A549 (cell line): ENCODE measurements at regions not wholly inside any gene's neighbourhood (a gene's known extent, or its start where the extent isn't known, plus 50 kb on each side); places are given as distances from the start of the nearest gene placed in this dataset.

Experiments
- ATAC-seq, 2 experiments: fragments of 200-7000 bp in 1 of 2; fragments of >200 bp in 1 of 2; cut with Nextera tagmentation in 1 of 2; cut with Tn5 transposase in 1 of 2; 3 replicates each; pipeline versions ENCODE4 v1.8.0 to v1.9.1; 2018 to 2020; ENCODE audit warnings: mild to moderate bottlenecking in 1 of 2, moderate library complexity in 1 of 2
- CTCF ChIA-PET: fragments of 300-600 bp; sonication (Branson Sonifier 250); formaldehyde crosslinking; extraction: SDS; loops from one replicate; lab custom pipeline; 2021; ENCODE audit warnings: antibody characterized with exemption, inconsistent platforms; lab: Yijun Ruan, JAX
- POLR2A ChIA-PET: fragments of 350-600 bp; formaldehyde crosslinking; extraction: SDS; loops from one replicate; lab custom pipeline; 2021; ENCODE audit warnings: antibody characterized with exemption, inconsistent platforms; lab: Yijun Ruan, JAX
- DNase-seq, 2 experiments: peaks; one replicate each; pipeline versions ENCODE4 v3.0.0 to v3.0.0-alpha.2; 2011 to 2016; ENCODE audit warnings: low read depth in 1 of 2, low spot score in 1 of 2
- FAIRE-seq: peaks from 2 replicates; lab custom pipeline; 2011; peaks lifted over from hg19 to GRCh38; lab: Jason Lieb, UNC
- H3K27ac ChIP-seq, 2 experiments: fragments of >200 bp; sonication (Bioruptor Twin); formaldehyde crosslinking; 3 replicates each; pipeline ENCODE4 v1.5.1; 2016 to 2017
- H3K4me1 ChIP-seq: fragments of >200 bp; sonication (Bioruptor Twin); formaldehyde crosslinking; 3 replicates; pipeline ENCODE4 v1.6.1; 2016
- H3K4me2 ChIP-seq: fragments of >200 bp; sonication (Bioruptor Twin); formaldehyde crosslinking; 3 replicates; pipeline ENCODE4 v1.6.1; 2016
- H3K4me3 ChIP-seq: fragments of >200 bp; sonication (Bioruptor Twin); formaldehyde crosslinking; 3 replicates; pipeline ENCODE4 v1.5.1; 2016
- H3K9me3 ChIP-seq: fragments of >200 bp; sonication (Bioruptor Twin); formaldehyde crosslinking; 3 replicates; pipeline ENCODE4 v1.6.1; 2016
- CHD2 ChIP-seq: fragments of 150-350 bp; IDR thresholded peaks from 2 replicates; pipeline ENCODE4 v1.6.1; 2014; ENCODE audit warnings: low read length; ENCODE audit not compliant: partially characterized antibody
- EHMT2 ChIP-seq: fragments of 200-600 bp; sonication (generic); IDR thresholded peaks from 2 replicates; pipeline ENCODE4 v1.6.1; 2016; ENCODE audit warnings: antibody characterized with exemption, low read depth, mild to moderate bottlenecking, moderate library complexity
- FOXS1 ChIP-seq: fragments of 250-450 bp; sonication (Bioruptor Pico); IDR thresholded peaks from 2 replicates; pipeline ENCODE4 v1.5.0; 2020; ENCODE audit warnings: mild to moderate bottlenecking, moderate library complexity
- GATA3 ChIP-seq: IDR thresholded peaks from 2 replicates; pipeline ENCODE4 v1.6.1; 2012; ENCODE audit warnings: borderline replicate concordance
- JUN ChIP-seq, 2 experiments: fragments of >200 bp; sonication (Bioruptor Twin); formaldehyde crosslinking; IDR thresholded peaks; 2 replicates in 1 of 2; 3 replicates in 1 of 2; pipeline ENCODE4 v1.6.1; 2016 to 2017
- JUNB ChIP-seq: fragments of >200 bp; sonication (Bioruptor Twin); formaldehyde crosslinking; IDR thresholded peaks from 2 replicates; pipeline ENCODE4 v1.6.1; 2016
- MAFK ChIP-seq: fragments of 450-650 bp; IDR thresholded peaks from 2 replicates; pipeline ENCODE4 v1.6.1; 2014; ENCODE audit not compliant: partially characterized antibody
- MYC ChIP-seq: IDR thresholded peaks from 2 replicates; pipeline ENCODE4 v1.6.1; 2012; ENCODE audit warnings: mild to moderate bottlenecking, inconsistent platforms, low read length, improper control_type of control experiment, borderline replicate concordance
- NFE2L2 ChIP-seq: fragments of 150-350 bp; conservative IDR thresholded peaks from 2 replicates; pipeline ENCODE4 v1.6.1; 2014; ENCODE audit warnings: low read length
- NR3C1 ChIP-seq: fragments of >200 bp; sonication (Bioruptor Twin); formaldehyde crosslinking; IDR thresholded peaks from 3 replicates; pipeline ENCODE4 v1.6.1; 2017
- RARB ChIP-seq: fragments of 250-450 bp; sonication (Bioruptor Pico); IDR thresholded peaks from 2 replicates; pipeline ENCODE4 v1.8.0; 2021; ENCODE audit warnings: mild to moderate bottlenecking, moderate library complexity
- RCOR1 ChIP-seq: fragments of 150-350 bp; IDR thresholded peaks from 2 replicates; pipeline ENCODE4 v1.6.1; 2014; ENCODE audit warnings: antibody characterized with exemption, low read length, low read depth
- RFX5 ChIP-seq: fragments of 450-650 bp; IDR thresholded peaks from 2 replicates; pipeline ENCODE4 v1.7.1; 2014; ENCODE audit warnings: antibody characterized with exemption, mild to moderate bottlenecking, moderate library complexity
- RNF2 ChIP-seq: fragments of 200-600 bp; sonication (generic); IDR thresholded peaks from 2 replicates; pipeline ENCODE4 v1.6.1; 2016; ENCODE audit warnings: low read depth, mild to moderate bottlenecking, antibody characterized with exemption, moderate library complexity, borderline replicate concordance
- SREBF2 ChIP-seq: fragments of 450-650 bp; IDR thresholded peaks from 2 replicates; pipeline ENCODE4 v1.6.1; 2014; ENCODE audit warnings: mild to moderate bottlenecking, moderate library complexity
- ZC3H11A ChIP-seq: fragments of 450-650 bp; IDR thresholded peaks from 2 replicates; pipeline ENCODE4 v1.6.1; 2014; ENCODE audit warnings: antibody characterized with exemption, mild to moderate bottlenecking
- ZFP36 ChIP-seq: fragments of 450-650 bp; IDR thresholded peaks from 2 replicates; pipeline ENCODE4 v1.6.1; 2014; ENCODE audit warnings: borderline replicate concordance; ENCODE audit not compliant: partially characterized antibody
- ZNF302 ChIP-seq: fragments of 250-450 bp; sonication (Bioruptor Pico); IDR thresholded peaks from 2 replicates; pipeline ENCODE4 v1.9.0; 2021; ENCODE audit warnings: inconsistent platforms, mild to moderate bottlenecking, moderate library complexity
- whole genome bisulfite sequencing: methylation state at CpG from one replicate; pipeline ENCODE4 v1.1.6; 2017; ENCODE audit errors: missing lambda C conversion rate; 5-methylcytosine and 5-hydroxymethylcytosine counted together
- TF ChIP-seq, protein P1 (sequence below): fragments of >200 bp; sonication (Bioruptor Twin); formaldehyde crosslinking; IDR thresholded peaks from 3 replicates; pipeline ENCODE4 v1.6.1; 2016
- TF ChIP-seq, protein P2 (sequence below): IDR thresholded peaks from 2 replicates; pipeline ENCODE4 v1.6.1; 2012
- TF ChIP-seq, protein P3 (sequence below): fragments of 150-350 bp; IDR thresholded peaks from 2 replicates; pipeline ENCODE4 v1.6.1; 2014; ENCODE audit warnings: low read depth, mild to moderate bottlenecking, low read length
- TF ChIP-seq, protein P4 (sequence below): fragments of >200 bp; sonication (Bioruptor Twin); formaldehyde crosslinking; IDR thresholded peaks from 2 replicates; pipeline ENCODE4 v1.6.1; 2016
- TF ChIP-seq, protein P5 (sequence below): IDR thresholded peaks from 2 replicates; pipeline ENCODE4 v1.6.1; 2012; ENCODE audit warnings: low read depth, borderline replicate concordance

GRCh38 chr18:78146136-78147085 lies 833.2 kb upstream of the SALL3 start:
- Histone ChIP-seq H3K27ac (no peak overlapping the region), H3K4me2 (no peak overlapping the region), H3K4me3 (no peak overlapping the region), H3K9me3 (no peaks in the 10 kb centered on the region), H3K4me1 (no peaks in the 10 kb centered on the region)
- TF ChIP-seq CHD2 = no peak
- no peak for TF ChIP-seq RNF2
- TF ChIP-seq RCOR1 = no peak
- TF ChIP-seq ZC3H11A = no peak
- no peak for TF ChIP-seq SREBF2
- no peak for TF ChIP-seq JUNB
- TF ChIP-seq, protein P1, sequence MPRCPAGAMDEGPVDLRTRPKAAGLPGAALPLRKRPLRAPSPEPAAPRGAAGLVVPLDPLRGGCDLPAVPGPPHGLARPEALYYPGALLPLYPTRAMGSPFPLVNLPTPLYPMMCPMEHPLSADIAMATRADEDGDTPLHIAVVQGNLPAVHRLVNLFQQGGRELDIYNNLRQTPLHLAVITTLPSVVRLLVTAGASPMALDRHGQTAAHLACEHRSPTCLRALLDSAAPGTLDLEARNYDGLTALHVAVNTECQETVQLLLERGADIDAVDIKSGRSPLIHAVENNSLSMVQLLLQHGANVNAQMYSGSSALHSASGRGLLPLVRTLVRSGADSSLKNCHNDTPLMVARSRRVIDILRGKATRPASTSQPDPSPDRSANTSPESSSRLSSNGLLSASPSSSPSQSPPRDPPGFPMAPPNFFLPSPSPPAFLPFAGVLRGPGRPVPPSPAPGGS = no peak
- TF ChIP-seq, protein P2, sequence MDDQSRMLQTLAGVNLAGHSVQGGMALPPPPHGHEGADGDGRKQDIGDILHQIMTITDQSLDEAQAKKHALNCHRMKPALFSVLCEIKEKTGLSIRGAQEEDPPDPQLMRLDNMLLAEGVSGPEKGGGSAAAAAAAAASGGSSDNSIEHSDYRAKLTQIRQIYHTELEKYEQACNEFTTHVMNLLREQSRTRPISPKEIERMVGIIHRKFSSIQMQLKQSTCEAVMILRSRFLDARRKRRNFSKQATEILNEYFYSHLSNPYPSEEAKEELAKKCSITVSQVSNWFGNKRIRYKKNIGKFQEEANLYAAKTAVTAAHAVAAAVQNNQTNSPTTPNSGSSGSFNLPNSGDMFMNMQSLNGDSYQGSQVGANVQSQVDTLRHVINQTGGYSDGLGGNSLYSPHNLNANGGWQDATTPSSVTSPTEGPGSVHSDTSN = no peak
- no peak for DNase-seq
- ChIA-PET CTCF (no interaction called here), POLR2A (no interaction called here)
- WGBS = 28% methylated on average over 15 of the region's 17 CpGs
- no peak for FAIRE-seq
- no peak for ATAC-seq

DNA sequence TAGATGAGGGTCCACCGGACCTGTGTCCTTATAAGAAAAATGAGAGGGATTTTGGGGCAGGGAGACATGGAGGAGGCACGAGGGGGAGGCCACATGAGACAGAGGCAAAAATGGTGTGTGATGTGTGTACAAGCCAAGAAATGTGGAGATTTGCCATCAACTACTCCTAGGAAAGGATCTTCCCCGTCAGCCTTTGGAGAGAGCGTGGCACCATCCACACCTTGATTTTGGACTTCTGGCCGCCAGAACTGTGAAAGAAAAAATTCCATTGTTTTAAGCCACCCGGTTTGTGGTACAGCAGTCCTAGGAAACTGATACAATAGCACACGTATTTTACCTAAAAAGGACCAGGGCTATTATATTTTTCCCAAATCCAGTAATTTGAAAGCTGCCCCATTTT lies 829.0 kb upstream of the SALL3 start:
- no peaks in the 10 kb centered on the region for H3K4me1 ChIP-seq
- H3K9me3 ChIP-seq = no peaks in the 10 kb centered on the region
- no peak overlapping the region for H3K4me2 ChIP-seq
- 4% methylated on average over 7 of the region's 7 CpGs for whole genome bisulfite sequencing
- H3K4me3 ChIP-seq = no peak overlapping the region
- POLR2A ChIA-PET = no interaction called here
- TF ChIP-seq ZC3H11A (no peak), RFX5 (no peak), RCOR1 (no peak), NR3C1 (no peak), MAFK (no peak), RARB (no peak)
- TF ChIP-seq, protein P3, sequence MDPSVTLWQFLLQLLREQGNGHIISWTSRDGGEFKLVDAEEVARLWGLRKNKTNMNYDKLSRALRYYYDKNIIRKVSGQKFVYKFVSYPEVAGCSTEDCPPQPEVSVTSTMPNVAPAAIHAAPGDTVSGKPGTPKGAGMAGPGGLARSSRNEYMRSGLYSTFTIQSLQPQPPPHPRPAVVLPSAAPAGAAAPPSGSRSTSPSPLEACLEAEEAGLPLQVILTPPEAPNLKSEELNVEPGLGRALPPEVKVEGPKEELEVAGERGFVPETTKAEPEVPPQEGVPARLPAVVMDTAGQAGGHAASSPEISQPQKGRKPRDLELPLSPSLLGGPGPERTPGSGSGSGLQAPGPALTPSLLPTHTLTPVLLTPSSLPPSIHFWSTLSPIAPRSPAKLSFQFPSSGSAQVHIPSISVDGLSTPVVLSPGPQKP = no peak
- TF ChIP-seq, all 56 proteins: peak for 0
- no peak overlapping the region for H3K27ac ChIP-seq
- CTCF ChIA-PET = no interaction called here
- no peak for FAIRE-seq
- no peak for ATAC-seq
- DNase-seq = no peak

- Histone ChIP-seq H3K9me3 (no peaks in the 10 kb centered on the region), H3K4me2 (no peak overlapping the region), H3K27ac (no peak overlapping the region), H3K4me1 (no peaks in the 10 kb centered on the region), H3K4me3 (no peak overlapping the region)
- ChIA-PET CTCF (no interaction called here), POLR2A (no interaction called here)
- FAIRE-seq (no peak), ATAC-seq (no peak), DNase-seq (no peak)
- TF ChIP-seq ZFP36 (no peak), RARB (no peak), EHMT2 (no peak), JUN (IDR thresholded peaks at IDR 0.05) (no peak), NFE2L2 (no peak), FOXS1 (no peak), MYC (no peak), SREBF2 (no peak), RCOR1 (no peak), ZNF302 (no peak), GATA3 (no peak)
- TF ChIP-seq, protein P4, sequence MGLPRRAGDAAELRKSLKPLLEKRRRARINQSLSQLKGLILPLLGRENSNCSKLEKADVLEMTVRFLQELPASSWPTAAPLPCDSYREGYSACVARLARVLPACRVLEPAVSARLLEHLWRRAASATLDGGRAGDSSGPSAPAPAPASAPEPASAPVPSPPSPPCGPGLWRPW = no peak
- TF ChIP-seq, protein P3 = no peak
- TF ChIP-seq, protein P2 = no peak
- TF ChIP-seq, protein P5, sequence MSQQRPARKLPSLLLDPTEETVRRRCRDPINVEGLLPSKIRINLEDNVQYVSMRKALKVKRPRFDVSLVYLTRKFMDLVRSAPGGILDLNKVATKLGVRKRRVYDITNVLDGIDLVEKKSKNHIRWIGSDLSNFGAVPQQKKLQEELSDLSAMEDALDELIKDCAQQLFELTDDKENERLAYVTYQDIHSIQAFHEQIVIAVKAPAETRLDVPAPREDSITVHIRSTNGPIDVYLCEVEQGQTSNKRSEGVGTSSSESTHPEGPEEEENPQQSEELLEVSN = no peak
- WGBS = 7% methylated on average over 3 of the region's 9 CpGs
Observed at GRCh38 chr18:78151234-78151633, 828.4 kb upstream of the SALL3 start.
